ENCODE measurements at regions not wholly inside any gene's neighbourhood (a gene's known extent, or its start where the extent isn't known, plus 50 kb on each side); places are given as distances from the start of the nearest gene placed in this dataset.

- ChIA-PET POLR2A (no interaction called here), CTCF (no interaction called here)
- DNase-seq: no peak
- Mint-ChIP-seq H3K9me3 (ENCODE audit: low read depth) (no peaks in the 10 kb centered on the region), H3K4me3 (no peak overlapping the region), H3K4me1 (no peaks in the 10 kb centered on the region), H3K36me3 (ENCODE audit: low read depth) (no peaks in the 10 kb centered on the region), H3K27me3 (no peaks in the 10 kb centered on the region), H3K27ac (no peak overlapping the region)
- intact Hi-C loops (cut with DNase I, micrococcal nuclease): no loop called here
- ATAC-seq: no peak
These were observed 143.9 kb upstream of the MPPED2 start for GRCh38 chr11:30730011-30730410.

GRCh38 chr11:30729187-30729713 is 143.1 kb upstream of the MPPED2 start:
- no peak for ATAC-seq
- intact Hi-C loops (cut with DNase I, micrococcal nuclease): no loop called here
- H3K36me3 Mint-ChIP-seq (ENCODE audit: low read depth): no peaks in the 10 kb centered on the region
- DNase-seq: no peak
- no peak overlapping the region for H3K4me3 Mint-ChIP-seq
- ChIA-PET CTCF (no interaction called here), POLR2A (no interaction called here)
- H3K27me3 Mint-ChIP-seq: no peaks in the 10 kb centered on the region
- H3K9me3 Mint-ChIP-seq (ENCODE audit: low read depth): no peaks in the 10 kb centered on the region
- H3K4me1 Mint-ChIP-seq: no peaks in the 10 kb centered on the region
- no peak overlapping the region for H3K27ac Mint-ChIP-seq

GRCh38 chr11:30725645-30726195 is 139.6 kb upstream of the MPPED2 start:
- no peak overlapping the region for H3K27ac Mint-ChIP-seq
- POLR2A ChIA-PET: no interaction called here
- no peak overlapping the region for H3K4me3 Mint-ChIP-seq
- no peaks in the 10 kb centered on the region for H3K4me1 Mint-ChIP-seq
- H3K27me3 Mint-ChIP-seq: no peaks in the 10 kb centered on the region
- H3K9me3 Mint-ChIP-seq (ENCODE audit: low read depth): no peaks in the 10 kb centered on the region
- ATAC-seq (no peak), DNase-seq (no peak)
- CTCF ChIA-PET: interaction anchor here (0.5 kb wide), 1 partner anchor 21 kb away, joined by 3 read pairs; no protein-coding TSS in a partner anchor
- no peaks in the 10 kb centered on the region for H3K36me3 Mint-ChIP-seq (ENCODE audit: low read depth)
- intact Hi-C loops (cut with DNase I, micrococcal nuclease): no loop called here

GRCh38 chr11:30724274-30724673 is 138.1 kb upstream of the MPPED2 start:
- H3K36me3 Mint-ChIP-seq (ENCODE audit: low read depth): no peaks in the 10 kb centered on the region
- no peak for DNase-seq
- H3K27ac Mint-ChIP-seq: no peak overlapping the region
- ChIA-PET POLR2A (no interaction called here), CTCF (no interaction called here)
- H3K9me3 Mint-ChIP-seq (ENCODE audit: low read depth): no peaks in the 10 kb centered on the region
- no peak overlapping the region for H3K4me3 Mint-ChIP-seq
- no peaks in the 10 kb centered on the region for H3K27me3 Mint-ChIP-seq
- intact Hi-C loops (cut with DNase I, micrococcal nuclease): no loop called here
- H3K4me1 Mint-ChIP-seq: no peaks in the 10 kb centered on the region
- ATAC-seq: no peak

- POLR2A ChIA-PET: no interaction called here
These were observed 133.2 kb upstream of the MPPED2 start for GRCh38 chr11:30719371-30719770.

GRCh38 chr11:30717641-30718040 is 131.5 kb upstream of the MPPED2 start:
- intact Hi-C loops (cut with DNase I, micrococcal nuclease): no loop called here
- Mint-ChIP-seq H3K27me3 (no peaks in the 10 kb centered on the region), H3K9me3 (ENCODE audit: low read depth) (no peaks in the 10 kb centered on the region), H3K27ac (no peak overlapping the region), H3K4me3 (no peak overlapping the region), H3K36me3 (ENCODE audit: low read depth) (no peaks in the 10 kb centered on the region), H3K4me1 (no peaks in the 10 kb centered on the region)
- CTCF ChIA-PET: no interaction called here
- DNase-seq (no peak), ATAC-seq (no peak)
- POLR2A ChIA-PET: no interaction called here

More at GRCh38 chr11:30719371-30719770, 133.2 kb upstream of the MPPED2 start:
- intact Hi-C loops (cut with DNase I, micrococcal nuclease): no loop called here
- no peak for ATAC-seq
- CTCF ChIA-PET: no interaction called here
- H3K36me3 Mint-ChIP-seq (ENCODE audit: low read depth): no peaks in the 10 kb centered on the region
- no peaks in the 10 kb centered on the region for H3K4me1 Mint-ChIP-seq
- H3K9me3 Mint-ChIP-seq (ENCODE audit: low read depth): no peaks in the 10 kb centered on the region
- H3K27ac Mint-ChIP-seq: no peak overlapping the region
- no peak for DNase-seq
- no peak overlapping the region for H3K4me3 Mint-ChIP-seq
- no peaks in the 10 kb centered on the region for H3K27me3 Mint-ChIP-seq

- H3K4me3 Mint-ChIP-seq: no peak overlapping the region
- H3K27ac Mint-ChIP-seq: no peak overlapping the region
- H3K9me3 Mint-ChIP-seq (ENCODE audit: low read depth): no peaks in the 10 kb centered on the region
- H3K36me3 Mint-ChIP-seq (ENCODE audit: low read depth): no peaks in the 10 kb centered on the region
- no peak for DNase-seq
- no peak for ATAC-seq
- CTCF ChIA-PET: no interaction called here
- no peaks in the 10 kb centered on the region for H3K4me1 Mint-ChIP-seq
- POLR2A ChIA-PET: no interaction called here
- intact Hi-C loops (cut with DNase I, micrococcal nuclease): no loop called here
- H3K27me3 Mint-ChIP-seq: no peaks in the 10 kb centered on the region
These were observed 130.9 kb upstream of the MPPED2 start for GRCh38 chr11:30717009-30717408.

GRCh38 chr11:30712749-30713148 is 126.6 kb upstream of the MPPED2 start:
- H3K36me3 Mint-ChIP-seq (ENCODE audit: low read depth): no peaks in the 10 kb centered on the region
- ChIA-PET POLR2A (no interaction called here), CTCF (no interaction called here)
- no peak overlapping the region for H3K4me3 Mint-ChIP-seq
- ATAC-seq (no peak), DNase-seq (no peak)
- peaks cover 2% of the 10 kb centered on the region for H3K27me3 Mint-ChIP-seq
- no peak overlapping the region for H3K27ac Mint-ChIP-seq
- H3K4me1 Mint-ChIP-seq: no peaks in the 10 kb centered on the region
- intact Hi-C loops (cut with DNase I, micrococcal nuclease): no loop called here
- no peaks in the 10 kb centered on the region for H3K9me3 Mint-ChIP-seq (ENCODE audit: low read depth)

- no peak overlapping the region for H3K27ac Mint-ChIP-seq
- ChIA-PET POLR2A (no interaction called here), CTCF (no interaction called here)
- H3K36me3 Mint-ChIP-seq (ENCODE audit: low read depth): no peaks in the 10 kb centered on the region
- ATAC-seq: no peak
- H3K27me3 Mint-ChIP-seq: peaks cover 2% of the 10 kb centered on the region
- no peaks in the 10 kb centered on the region for H3K9me3 Mint-ChIP-seq (ENCODE audit: low read depth)
- H3K4me1 Mint-ChIP-seq: no peaks in the 10 kb centered on the region
- DNase-seq: no peak
- intact Hi-C loops (cut with DNase I, micrococcal nuclease): no loop called here
- H3K4me3 Mint-ChIP-seq: no peak overlapping the region
These were observed 124.1 kb upstream of the MPPED2 start for GRCh38 chr11:30710221-30710620.

GRCh38 chr11:30707110-30707509 is 121.0 kb upstream of the MPPED2 start:
- POLR2A ChIA-PET: no interaction called here
- Mint-ChIP-seq H3K4me1 (no peaks in the 10 kb centered on the region), H3K27ac (no peak overlapping the region), H3K27me3 (peaks cover 2% of the 10 kb centered on the region), H3K36me3 (ENCODE audit: low read depth) (no peaks in the 10 kb centered on the region), H3K4me3 (no peak overlapping the region), H3K9me3 (ENCODE audit: low read depth) (no peaks in the 10 kb centered on the region)
- no peak for ATAC-seq
- intact Hi-C loops (cut with DNase I, micrococcal nuclease): no loop called here
- CTCF ChIA-PET: no interaction called here
- DNase-seq: no peak

GRCh38 chr11:30705913-30706675 is 119.9 kb upstream of the MPPED2 start:
- POLR2A ChIA-PET: no interaction called here

GRCh38 chr11:30698425-30698824 is 112.3 kb upstream of the MPPED2 start:
- H3K4me3 Mint-ChIP-seq: no peak overlapping the region

More at GRCh38 chr11:30705913-30706675, 119.9 kb upstream of the MPPED2 start:
- Mint-ChIP-seq H3K4me1 (no peaks in the 10 kb centered on the region), H3K4me3 (no peak overlapping the region), H3K9me3 (ENCODE audit: low read depth) (no peaks in the 10 kb centered on the region), H3K36me3 (ENCODE audit: low read depth) (no peaks in the 10 kb centered on the region), H3K27ac (no peak overlapping the region), H3K27me3 (peaks cover 2% of the 10 kb centered on the region)
- CTCF ChIA-PET: interaction anchor here (1.4 kb wide), 1 partner anchor 9 kb away, joined by 4 read pairs; no protein-coding TSS in a partner anchor
- DNase-seq (no peak), ATAC-seq (no peak)
- intact Hi-C loops (cut with DNase I, micrococcal nuclease): no loop called here

More at GRCh38 chr11:30698425-30698824, 112.3 kb upstream of the MPPED2 start:
- DNase-seq (no peak), ATAC-seq (no peak)
- H3K4me1 Mint-ChIP-seq: no peaks in the 10 kb centered on the region
- CTCF ChIA-PET: no interaction called here
- no peak overlapping the region for H3K27ac Mint-ChIP-seq
- H3K27me3 Mint-ChIP-seq: peaks cover 2% of the 10 kb centered on the region
- intact Hi-C loops (cut with DNase I, micrococcal nuclease): no loop called here
- POLR2A ChIA-PET: no interaction called here
- no peaks in the 10 kb centered on the region for H3K36me3 Mint-ChIP-seq (ENCODE audit: low read depth)
- peaks cover under 1% of the 10 kb centered on the region for H3K9me3 Mint-ChIP-seq (ENCODE audit: low read depth)

All from activated CD4-positive, alpha-beta T cell treated with anti-CD3 and anti-CD28 coated beads for 36 hours (primary cell).